ENCODE measurements at regions not wholly inside any gene's neighbourhood (a gene's known extent, or its start where the extent isn't known, plus 50 kb on each side); places are given as distances from the start of the nearest gene placed in this dataset.

- TF ChIP-seq YY1 (IDR thresholded peaks at IDR 0.05; ENCODE audit: low read depth), result no peak
- no peak for TF ChIP-seq CREB1 (IDR thresholded peaks at IDR 0.05; ENCODE audit: low read depth)
- TF ChIP-seq TAF1 (IDR thresholded peaks at IDR 0.05; ENCODE audit: low read depth), result no peak
- TF ChIP-seq RAD21 (IDR thresholded peaks at IDR 0.05; ENCODE audit: low read depth), result no peak
- TF ChIP-seq EP300 (IDR thresholded peaks at IDR 0.05; ENCODE audit: borderline replicate concordance), result no peak
- TF ChIP-seq USF1 (IDR thresholded peaks at IDR 0.05), result no peak
- TF ChIP-seq FOXM1 (IDR thresholded peaks at IDR 0.05; ENCODE audit: borderline replicate concordance, low read depth), result no peak
- no peak for TF ChIP-seq TEAD4 (IDR thresholded peaks at IDR 0.05)
- TF ChIP-seq EGR1 (IDR thresholded peaks at IDR 0.05), result no peak
- TF ChIP-seq CEBPB (IDR thresholded peaks at IDR 0.05), result no peak
- no peak for TF ChIP-seq MAX (IDR thresholded peaks at IDR 0.05)
- TF ChIP-seq REST (IDR thresholded peaks at IDR 0.05; ENCODE audit: low read depth), result no peak
- no peak for TF ChIP-seq NFIC (IDR thresholded peaks at IDR 0.05)
- TF ChIP-seq TCF12 (IDR thresholded peaks at IDR 0.05; ENCODE audit: low read depth), result no peak
- TF ChIP-seq ZBTB7A (IDR thresholded peaks at IDR 0.05; ENCODE audit: low read depth), result no peak
Measured at GRCh38 chr17:5942687-5943086, 127.5 kb upstream of the WSCD1 start.

GRCh38 chr17:5943232-5943631 is 126.9 kb upstream of the WSCD1 start:
- TF ChIP-seq TEAD4 (IDR thresholded peaks at IDR 0.05) (no peak), TCF12 (IDR thresholded peaks at IDR 0.05; ENCODE audit: low read depth) (no peak), CREB1 (IDR thresholded peaks at IDR 0.05; ENCODE audit: low read depth) (no peak), TAF1 (IDR thresholded peaks at IDR 0.05; ENCODE audit: low read depth) (no peak), MAX (IDR thresholded peaks at IDR 0.05) (no peak), REST (IDR thresholded peaks at IDR 0.05; ENCODE audit: low read depth) (no peak), YY1 (IDR thresholded peaks at IDR 0.05; ENCODE audit: low read depth) (no peak), FOXM1 (IDR thresholded peaks at IDR 0.05; ENCODE audit: borderline replicate concordance, low read depth) (no peak), EGR1 (IDR thresholded peaks at IDR 0.05) (no peak), ZBTB7A (IDR thresholded peaks at IDR 0.05; ENCODE audit: low read depth) (no peak), RAD21 (IDR thresholded peaks at IDR 0.05; ENCODE audit: low read depth) (no peak), NFIC (IDR thresholded peaks at IDR 0.05) (no peak), CEBPB (IDR thresholded peaks at IDR 0.05) (no peak)

- TF ChIP-seq TCF12 (IDR thresholded peaks at IDR 0.05; ENCODE audit: low read depth) (no peak), ZBTB7A (IDR thresholded peaks at IDR 0.05; ENCODE audit: low read depth) (no peak), CEBPB (IDR thresholded peaks at IDR 0.05) (no peak), MAX (IDR thresholded peaks at IDR 0.05) (no peak), NFIC (IDR thresholded peaks at IDR 0.05) (no peak), EGR1 (IDR thresholded peaks at IDR 0.05) (no peak), RAD21 (IDR thresholded peaks at IDR 0.05; ENCODE audit: low read depth) (no peak), REST (IDR thresholded peaks at IDR 0.05; ENCODE audit: low read depth) (no peak), TAF1 (IDR thresholded peaks at IDR 0.05; ENCODE audit: low read depth) (no peak), EP300 (IDR thresholded peaks at IDR 0.05; ENCODE audit: borderline replicate concordance) (no peak), USF1 (IDR thresholded peaks at IDR 0.05) (no peak), TEAD4 (IDR thresholded peaks at IDR 0.05) (no peak), FOXM1 (IDR thresholded peaks at IDR 0.05; ENCODE audit: borderline replicate concordance, low read depth) (no peak), YY1 (IDR thresholded peaks at IDR 0.05; ENCODE audit: low read depth) (no peak)
Measured at GRCh38 chr17:5943982-5944381, 126.2 kb upstream of the WSCD1 start.

GRCh38 chr17:5947701-5948180 is 122.4 kb upstream of the WSCD1 start:
- TF ChIP-seq USF1 (IDR thresholded peaks at IDR 0.05) (no peak), CREB1 (IDR thresholded peaks at IDR 0.05; ENCODE audit: low read depth) (no peak), REST (IDR thresholded peaks at IDR 0.05; ENCODE audit: low read depth) (no peak), CEBPB (IDR thresholded peaks at IDR 0.05) (no peak), FOXM1 (IDR thresholded peaks at IDR 0.05; ENCODE audit: borderline replicate concordance, low read depth) (no peak), TAF1 (IDR thresholded peaks at IDR 0.05; ENCODE audit: low read depth) (no peak), EP300 (IDR thresholded peaks at IDR 0.05; ENCODE audit: borderline replicate concordance) (no peak), TCF12 (IDR thresholded peaks at IDR 0.05; ENCODE audit: low read depth) (no peak), ZBTB7A (IDR thresholded peaks at IDR 0.05; ENCODE audit: low read depth) (no peak), YY1 (IDR thresholded peaks at IDR 0.05; ENCODE audit: low read depth) (no peak), RAD21 (IDR thresholded peaks at IDR 0.05; ENCODE audit: low read depth) (no peak), EGR1 (IDR thresholded peaks at IDR 0.05) (no peak), NFIC (IDR thresholded peaks at IDR 0.05) (no peak), TEAD4 (IDR thresholded peaks at IDR 0.05) (no peak), MAX (IDR thresholded peaks at IDR 0.05) (no peak)

All from Ishikawa (cell line).